Inflammatory macrophage treated with lipopolysaccharide for 1 hour (primary cell): ENCODE measurements at regions not wholly inside any gene's neighbourhood (a gene's known extent, or its start where the extent isn't known, plus 50 kb on each side); places are given as distances from the start of the nearest gene placed in this dataset.
A peak's percentile ranks its signal among the peaks of the same experiment; 100 is the strongest.
"Not testable (repeated sequence)": the region's sequence is repeated elsewhere in the genome, so short reads cannot be mapped to it uniquely, and the experiment has no call there.

ENCODE experiments used
- DNase-seq, 2 donors: peaks; one replicate each; pipeline ENCODE4 v3.0.0-alpha.2; 2020 to 2022

DNA sequence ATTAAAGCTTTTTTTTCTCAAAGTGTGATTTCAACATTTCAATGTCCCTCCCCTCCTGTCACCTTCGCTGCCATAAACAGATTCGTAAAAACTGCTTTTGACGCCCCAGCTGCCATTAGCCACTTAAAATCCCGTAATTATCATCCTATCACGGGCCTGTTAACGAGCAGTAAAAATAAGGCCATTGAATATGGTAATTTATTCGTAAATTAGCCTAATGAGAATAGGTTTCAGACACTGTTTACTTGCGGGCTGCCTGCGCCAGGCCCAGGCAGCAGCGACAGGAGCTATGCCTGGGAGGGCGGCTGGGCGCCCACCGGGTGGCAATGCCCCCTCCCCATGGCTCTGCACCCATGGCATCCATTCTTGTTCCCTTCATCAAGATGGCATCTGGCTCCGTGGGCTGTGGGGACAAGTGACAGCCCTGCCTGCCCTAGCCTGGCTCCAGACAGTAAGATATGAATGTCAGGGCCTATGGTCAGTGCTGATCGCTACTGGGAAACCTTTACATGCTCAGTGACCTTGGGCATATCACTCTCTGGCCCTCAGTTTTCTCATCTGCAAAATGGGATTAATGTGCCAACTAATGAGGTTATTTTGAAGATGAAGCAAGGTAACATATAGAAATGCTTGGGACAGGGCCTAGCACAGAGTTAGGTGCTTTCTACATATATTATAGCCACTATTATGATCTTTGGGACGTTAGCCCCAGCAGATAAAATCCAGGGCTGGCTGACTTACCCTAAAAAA is 500.8 kb downstream of the MN1 start:
- DNase-seq = no peak

DNA sequence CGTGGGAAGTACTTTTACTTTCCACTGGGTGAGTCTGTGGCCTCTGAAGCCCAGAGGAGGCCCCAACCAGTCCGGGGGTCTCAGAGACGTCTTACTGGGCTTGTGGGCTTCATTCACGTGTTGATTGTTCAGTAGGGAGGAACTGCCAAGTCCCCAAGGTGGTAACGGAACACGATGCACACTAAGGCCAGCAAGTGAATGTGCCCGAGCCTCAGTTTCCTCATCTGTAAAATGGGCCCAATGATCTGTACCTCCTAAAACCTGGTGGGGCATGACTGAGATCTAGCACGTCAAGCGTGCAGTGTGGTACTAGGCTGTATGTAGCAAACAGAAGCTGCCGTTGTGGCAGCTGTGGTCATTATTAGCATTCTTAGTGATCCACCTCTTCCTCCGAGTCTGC is 499.1 kb downstream of the MN1 start:
- DNase-seq = no peak

DNA sequence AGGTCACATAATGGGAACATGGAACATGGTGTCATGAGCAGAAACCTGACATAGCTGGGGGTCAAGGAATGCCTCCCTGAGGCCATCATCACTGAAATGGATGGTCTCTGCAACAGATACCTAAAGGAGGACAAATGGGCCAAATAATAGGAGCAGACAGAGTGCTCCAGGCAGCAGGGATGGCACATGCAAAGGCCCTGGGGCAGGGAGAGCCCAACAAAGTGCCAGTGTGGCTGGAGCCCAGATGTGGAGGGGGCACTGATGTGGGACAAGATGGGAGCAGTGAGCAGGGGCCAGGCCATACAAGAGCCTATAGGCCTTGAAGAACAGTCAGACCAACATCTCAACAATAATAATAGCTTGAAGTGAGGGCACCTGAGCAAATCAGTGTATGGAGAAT is 497.8 kb downstream of the MN1 start:
- no peak for DNase-seq

DNA sequence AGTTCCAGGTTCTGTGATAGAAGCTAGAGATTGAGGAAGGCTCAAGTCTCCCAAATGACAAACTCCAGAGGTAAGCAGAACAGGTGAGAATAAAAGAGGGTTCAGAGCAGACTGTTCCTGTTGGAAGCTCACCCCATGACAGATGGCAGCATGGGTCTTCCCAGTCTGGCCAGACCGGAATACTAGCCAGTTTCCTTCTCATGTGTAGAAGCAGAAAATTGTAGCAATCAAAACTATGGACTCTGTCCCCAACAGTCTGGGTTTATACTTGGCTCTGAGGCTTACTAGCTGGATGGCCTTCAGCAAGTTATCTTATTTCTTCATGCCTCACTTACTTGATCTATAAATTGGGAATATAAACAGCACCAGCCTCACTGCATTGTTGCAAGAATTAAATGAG is 494.8 kb downstream of the MN1 start:
- no peak for DNase-seq

DNA sequence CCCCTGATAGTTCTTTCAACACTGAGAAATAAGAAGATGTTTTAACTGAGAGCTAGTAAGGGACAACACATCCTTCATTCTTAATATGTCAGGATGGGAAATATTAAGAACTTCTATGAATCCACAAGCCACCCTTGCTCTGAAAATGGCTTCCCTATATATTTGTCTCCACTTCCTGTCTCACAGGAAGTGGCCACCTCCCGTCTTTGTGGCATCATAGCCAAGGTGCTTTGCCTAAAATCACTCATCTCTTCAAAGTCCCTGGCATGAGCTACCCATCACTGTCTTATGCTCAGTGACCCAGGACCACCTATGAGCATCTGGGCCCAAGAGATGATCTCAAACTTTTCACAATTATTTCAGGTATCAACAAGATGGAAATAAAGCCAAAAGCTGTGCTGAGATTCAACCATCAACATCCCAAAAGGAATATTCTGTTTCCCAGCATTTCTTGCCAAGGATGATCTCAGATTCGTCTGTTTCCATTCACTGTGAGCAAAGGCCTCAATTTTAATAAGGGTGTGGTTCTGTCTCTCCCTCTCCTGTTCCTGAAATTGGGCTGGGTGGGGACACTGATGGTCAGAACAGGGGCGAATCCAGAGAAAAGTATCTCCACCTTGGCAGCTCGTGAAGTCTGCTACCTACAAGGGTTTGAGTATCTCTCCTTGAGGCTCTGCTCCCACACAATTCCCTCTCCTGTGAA is 493.9 kb downstream of the MN1 start:
- no peak for DNase-seq

DNA sequence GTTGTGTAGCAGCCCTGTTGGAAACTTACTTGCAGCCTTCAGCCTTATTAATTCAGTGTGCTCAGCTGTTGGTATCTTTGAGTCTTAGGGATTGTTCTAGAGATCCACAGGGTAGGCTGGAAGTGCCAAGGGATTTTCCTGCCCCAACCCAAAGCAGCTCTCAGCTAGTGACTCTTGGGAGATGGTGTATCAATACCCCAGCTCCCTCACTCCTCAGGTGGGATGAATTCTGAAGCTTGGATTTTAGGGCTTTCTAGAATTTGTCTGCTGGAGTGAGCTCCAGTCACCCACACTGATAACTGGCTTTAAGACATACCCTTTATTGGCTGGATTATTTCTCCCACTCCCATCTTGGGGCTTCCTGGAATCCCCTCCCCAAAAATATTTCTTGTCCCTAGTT is 493.0 kb downstream of the MN1 start:
- no peak for DNase-seq

DNA sequence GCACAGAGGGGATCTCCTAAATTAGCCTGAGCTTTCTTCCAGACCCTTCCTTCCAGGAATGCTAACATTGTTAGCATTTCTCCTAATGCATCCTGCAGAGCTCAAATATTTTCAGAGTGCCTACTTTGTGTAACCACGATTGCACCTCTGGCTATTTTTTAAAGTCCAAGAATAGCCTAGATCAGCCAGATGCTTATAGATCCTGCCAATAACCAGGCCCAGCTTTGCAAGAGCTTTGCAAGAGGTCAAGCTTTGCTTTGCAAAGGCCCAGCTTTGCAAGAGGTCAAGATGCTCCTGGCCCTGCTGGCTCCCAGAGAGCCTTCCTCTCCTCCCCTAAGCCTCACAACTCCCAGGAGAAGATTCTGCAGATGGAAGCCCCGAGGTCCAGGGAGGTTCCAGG is 491.9 kb downstream of the MN1 start:
- no peak for DNase-seq

DNA sequence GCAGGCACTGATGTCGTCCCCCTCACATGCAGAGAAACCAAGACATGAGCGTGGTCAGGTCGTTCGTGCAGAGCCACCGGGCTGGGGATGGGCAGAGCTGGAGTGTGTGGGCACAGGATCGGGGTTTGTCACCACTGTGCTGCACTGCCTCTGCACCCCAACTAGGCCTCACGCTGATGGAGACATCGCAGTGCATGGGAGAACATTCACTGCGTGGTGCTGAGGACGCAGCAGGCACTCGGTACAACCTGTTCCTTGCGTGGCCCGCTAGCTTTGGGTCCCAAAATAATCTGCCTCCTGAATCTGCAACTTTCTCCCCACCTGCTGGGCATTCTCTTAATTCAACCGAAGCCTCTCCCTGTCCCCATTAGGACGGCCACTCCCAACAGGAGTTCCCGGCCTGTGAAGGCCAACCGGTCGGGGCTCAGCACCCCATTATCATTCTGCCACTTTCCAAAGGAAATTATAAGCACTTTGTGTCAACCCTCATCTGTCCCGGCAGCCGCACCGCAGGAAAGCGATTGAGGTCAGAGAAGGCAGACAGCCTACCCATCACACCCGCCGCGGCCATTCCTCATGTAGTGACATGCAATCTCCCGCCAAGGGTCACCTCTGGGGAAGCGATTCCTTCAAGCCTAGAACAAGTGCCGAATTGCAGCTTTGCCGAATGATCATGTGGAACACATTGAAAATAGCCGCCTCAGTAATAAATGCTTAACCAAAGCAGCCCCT is 490.4 kb downstream of the MN1 start:
- no peak for DNase-seq

DNA sequence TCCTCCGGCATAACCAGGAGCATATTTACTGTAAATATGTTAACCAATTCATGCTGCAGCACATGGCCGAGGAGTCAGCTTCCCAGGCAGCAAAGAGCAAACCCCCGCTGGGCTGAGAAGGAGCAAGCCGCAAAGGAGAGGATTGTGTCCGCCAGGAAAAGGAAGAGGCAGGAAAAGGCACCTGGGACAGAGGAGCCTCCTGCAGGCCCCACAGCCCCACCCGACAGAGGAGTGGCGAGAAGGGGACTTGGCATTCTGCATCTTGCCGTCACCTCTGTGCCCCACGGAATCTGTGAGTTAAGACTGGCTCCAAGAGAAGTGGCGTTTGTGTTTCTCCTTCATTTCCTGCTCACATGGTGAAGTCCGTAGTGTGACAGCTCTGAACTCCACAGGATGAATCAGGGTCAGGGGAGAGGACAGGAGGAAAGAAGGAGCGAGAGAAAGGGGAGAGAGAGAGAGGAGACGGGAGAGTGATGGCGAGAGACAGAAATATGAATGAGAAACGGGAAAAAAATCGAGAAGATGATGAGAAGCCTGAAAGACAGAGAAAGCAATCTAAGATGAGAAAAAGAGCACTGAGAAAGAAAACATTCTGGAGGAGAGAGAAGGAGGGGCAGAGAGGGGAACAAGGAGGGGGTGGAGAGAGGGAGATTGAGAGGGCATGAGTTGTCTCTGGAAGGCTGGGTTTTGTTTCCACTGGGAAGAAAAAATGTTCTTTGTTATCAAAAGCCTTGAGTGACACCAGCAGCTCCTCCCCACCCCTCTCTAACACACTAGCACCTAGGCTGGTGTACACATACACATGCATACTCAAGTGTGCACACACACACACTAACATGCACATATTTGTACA is 489.6 kb downstream of the MN1 start:
- DNase-seq = no peak

DNA sequence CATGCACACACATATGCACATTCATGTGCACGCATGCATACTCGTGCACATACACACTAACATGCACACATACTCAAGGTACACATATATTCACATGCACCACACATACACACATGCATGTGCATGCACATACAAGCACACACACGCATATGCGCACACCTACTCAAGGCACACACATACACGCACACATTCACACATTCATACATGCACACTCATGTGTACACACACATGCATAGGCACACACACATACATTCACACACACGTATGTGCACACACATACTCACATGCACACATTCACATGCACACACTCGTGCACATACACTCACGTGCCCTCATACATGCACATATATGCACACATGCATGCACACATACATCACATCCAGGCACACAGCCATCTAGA is 489.0 kb downstream of the MN1 start:
- DNase-seq = no peak

DNA sequence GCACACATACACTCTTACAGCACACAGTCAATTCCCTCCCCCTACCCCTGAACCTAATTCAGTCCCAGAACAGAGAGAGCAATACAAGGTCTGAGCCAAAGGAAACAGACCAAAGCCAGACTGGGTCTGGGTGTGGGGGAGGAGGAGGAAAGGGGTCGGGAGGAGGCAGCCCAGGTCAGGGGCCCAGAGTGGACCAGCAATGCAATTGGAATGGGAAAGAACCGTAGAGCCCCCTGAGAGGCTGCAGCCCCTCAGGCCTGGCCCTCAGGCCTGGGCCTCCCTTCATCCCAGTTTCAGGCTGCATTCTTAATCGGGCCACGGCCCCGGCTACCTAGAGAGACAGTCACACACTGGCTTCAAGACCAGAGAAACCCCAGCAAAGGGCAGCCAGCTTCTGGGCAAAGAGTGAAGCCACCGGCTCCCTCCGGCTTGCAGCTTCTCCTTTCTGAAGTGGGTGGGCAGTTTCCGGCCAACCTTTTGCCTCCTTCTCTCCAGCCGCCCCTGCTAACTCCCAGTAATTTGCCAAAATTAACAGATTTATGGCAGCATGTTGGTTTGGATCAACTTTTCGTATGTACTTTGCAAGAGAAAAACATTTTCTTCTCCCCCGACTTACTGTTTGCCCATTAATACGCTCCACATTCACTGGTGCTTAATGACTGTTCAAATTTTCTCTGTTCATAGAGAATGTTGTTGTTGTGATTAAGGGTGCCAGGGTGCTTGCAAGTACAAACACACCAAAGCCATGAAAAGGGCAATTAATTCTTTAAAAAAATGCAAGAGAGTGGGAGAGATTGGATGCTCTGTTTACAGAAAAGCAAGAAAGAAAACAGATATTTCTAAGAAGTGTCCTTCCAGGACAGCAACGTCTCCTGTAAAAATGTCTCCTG is 488.3 kb downstream of the MN1 start:
- DNase-seq = peak; percentile 9 to 27

DNA sequence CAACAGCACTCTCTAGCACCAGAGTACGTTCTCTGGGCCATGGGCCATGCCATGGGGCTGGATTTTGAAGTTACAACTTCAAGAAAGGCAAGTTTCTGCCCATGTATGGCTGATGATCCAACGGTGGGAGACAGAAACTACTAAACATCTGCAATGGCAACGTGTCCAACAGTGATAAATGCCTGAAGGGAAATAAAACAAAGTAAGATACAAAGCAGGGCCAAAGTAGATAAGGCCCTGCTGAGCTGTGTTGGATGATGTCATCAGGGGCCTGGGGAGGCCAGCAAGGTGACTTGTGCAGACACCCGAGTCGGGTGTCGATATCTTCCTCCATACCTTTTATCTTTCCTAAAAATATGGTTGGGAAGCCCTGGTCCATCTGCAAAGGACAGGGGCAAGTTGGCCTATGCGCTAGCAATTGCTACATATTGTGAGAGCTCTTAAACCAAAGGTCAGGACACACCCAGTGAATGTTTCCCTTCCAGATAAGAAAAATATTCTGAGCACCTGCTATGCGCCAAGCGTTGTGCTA is 487.2 kb downstream of the MN1 start:
- DNase-seq = no peak

DNA sequence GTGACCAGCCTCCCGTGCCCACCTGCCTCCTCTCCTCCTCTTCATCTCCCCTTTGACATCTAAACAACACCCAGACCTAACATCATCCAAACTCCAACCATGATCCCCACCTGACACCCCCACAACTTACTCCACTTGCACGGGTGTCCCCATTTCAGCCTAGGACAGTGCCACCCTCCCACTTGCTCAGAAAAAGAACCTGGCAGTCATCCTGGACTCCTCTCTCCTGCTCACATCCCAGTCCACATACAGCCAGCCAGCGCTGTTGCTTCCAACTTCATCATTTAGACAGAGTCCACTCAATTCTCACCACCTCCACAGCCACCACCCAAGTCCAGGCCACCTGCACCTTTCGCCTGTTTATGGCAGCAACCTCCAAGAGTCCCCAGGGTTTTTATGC is 485.7 kb downstream of the MN1 start:
- DNase-seq = no peak

DNA sequence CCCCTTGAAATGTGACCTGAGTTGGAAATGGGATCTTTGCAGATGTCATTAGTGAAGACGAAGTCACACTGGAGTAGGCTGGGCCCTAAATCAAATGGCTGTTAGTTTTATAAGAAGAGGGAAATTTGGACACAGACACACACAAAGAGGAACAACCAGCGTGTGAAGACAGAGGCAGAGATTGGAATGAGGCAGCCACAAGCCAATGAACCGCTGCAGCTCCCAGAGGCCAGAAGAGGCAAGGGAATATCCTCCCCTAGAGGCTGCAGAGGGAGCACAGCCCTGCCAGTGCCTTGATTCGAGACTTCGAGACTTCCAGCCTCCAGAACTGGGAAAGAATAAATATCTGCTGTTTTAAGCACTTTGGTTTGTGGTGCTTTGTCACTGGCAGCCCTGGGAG is 484.5 kb downstream of the MN1 start:
- DNase-seq = peak in 1 of 2 donors; percentile 5

DNA sequence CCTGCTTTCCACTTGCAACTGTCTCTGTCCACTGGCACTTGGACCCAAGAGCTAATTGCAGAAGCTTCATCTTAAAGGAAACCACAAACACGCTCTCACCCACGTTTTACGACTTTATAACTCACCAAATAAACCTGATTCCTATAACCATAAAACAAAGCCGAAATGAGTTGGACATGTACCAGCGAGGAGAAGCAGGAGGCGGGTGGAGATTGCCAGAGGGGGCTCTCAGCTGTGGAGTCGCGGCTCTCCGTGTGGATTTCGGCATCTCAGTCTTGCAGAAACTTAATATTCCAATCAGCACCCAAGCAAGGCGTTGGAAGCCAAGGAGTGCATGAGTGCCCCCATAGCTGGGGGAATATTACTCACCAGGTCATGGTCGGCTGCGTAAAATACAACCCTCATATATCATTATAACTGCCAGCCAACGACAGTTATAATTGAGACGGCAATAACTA is 483.6 kb downstream of the MN1 start:
- DNase-seq = peak in 1 of 2 donors; percentile 5

DNA sequence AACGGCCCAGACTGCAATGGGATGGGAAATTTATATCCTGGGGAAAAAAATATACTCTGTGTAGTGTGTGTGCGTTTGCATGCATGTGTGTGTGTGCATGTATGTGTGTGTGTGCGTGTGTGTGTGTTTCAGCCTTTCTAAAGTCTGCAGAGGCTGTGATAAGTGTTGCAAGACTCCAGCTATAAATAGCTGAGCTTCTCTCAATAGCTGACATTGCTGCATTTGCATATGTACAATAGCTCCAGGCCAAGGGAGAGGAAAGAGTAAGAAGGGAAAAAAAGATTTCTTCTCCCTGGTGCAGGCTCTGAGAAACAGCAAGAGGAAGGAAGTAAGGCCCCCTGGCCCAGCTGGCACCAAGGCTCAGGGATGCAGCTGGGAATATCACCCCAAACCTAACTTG is 483.0 kb downstream of the MN1 start:
- DNase-seq = peak; percentile 32 to 33

DNA sequence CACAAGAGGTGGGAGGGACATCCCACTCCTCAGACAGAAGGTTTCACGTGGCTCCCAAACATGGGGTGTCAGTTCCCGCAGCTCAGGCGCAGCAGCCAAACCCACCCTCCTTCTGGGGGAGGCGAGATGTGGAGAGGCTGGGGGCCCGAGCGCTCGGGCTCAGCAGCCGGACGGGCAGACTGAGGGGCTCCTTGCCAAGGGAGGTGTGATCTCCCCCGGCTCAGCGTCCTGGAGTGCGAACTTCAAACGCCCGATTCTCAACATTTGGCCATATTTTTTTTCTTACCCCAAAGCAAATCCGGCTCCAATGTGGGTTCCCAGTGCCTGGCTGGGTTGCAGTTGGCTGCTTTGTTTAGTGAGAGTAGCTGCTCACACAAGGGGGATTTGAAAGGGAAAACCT is 477.9 kb downstream of the MN1 start:
- DNase-seq = no peak

DNA sequence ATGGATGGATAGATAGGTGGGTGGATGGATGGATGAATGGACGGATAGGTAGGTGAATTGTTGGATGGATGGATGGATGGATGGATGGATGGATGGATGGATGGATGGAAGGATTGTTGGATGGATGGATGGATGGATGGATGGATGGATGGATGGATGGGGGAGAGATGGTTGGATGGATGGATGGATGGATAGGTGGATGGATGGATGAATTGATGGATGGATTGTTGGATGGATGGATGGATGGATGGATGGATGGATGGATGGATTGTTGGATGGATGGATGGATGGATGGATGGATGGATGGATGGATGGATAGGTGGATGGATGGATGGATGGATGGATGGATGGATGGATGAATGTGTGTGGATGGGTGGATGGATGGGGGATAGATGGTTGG is 476.6 kb downstream of the MN1 start:
- not testable (repeated sequence) for DNase-seq

DNA sequence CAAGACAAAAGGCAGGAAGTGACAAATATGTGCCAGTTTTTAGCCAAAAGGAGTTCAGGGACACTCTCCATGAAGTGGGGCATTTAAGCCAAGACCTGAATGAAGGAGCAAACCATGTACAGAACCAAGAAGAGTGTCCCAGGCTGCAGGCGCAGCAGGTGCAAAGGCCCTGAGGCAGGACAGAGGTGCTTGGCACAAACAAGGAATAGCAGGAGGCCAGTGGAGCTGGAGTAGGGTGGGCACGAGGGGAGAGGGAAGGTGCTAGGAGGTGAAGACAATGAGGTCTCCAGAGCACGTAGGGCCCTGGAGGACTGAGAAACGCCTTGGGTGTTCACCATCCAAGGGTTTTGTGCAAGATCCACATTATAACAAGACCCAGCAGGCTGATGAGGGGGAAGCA is 474.1 kb downstream of the MN1 start:
- no peak for DNase-seq

DNA sequence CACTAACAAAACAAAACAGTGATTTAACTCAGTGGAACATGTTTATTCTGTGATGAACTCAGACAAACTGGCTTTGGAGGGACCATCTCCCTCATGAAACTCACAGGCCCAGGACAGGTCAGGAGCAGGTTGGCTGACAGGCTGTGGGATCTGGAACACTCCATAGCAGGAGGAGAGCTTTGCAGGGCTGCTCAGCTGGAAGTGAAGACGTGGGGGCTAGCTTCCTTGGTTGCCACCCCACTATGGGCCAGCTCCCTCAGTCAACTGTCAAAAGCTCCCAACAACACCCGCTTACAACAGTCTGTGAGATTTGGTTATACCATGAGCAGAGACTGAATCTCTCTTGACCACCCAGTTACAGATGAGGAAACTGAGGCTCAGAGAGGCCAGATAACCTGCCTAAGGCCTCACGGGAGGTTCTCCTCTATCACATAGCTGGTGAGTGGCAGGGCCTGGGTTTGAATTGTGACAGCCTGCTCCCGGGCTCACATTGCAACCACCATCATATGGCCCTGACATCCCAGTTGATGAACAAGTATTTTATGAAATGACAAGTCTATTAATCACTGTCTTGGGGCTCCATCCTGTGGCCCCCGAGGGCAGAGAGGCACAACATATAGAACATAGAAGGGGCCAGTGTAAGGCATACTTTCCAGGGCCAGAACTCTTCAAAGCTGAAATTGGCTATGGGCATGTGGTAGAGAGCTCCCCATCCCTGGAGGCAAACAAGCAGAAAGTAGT is 473.4 kb downstream of the MN1 start:
- DNase-seq = no peak
